Upper lobe of left lung (tissue), 4 donors: ENCODE measurements at regions not wholly inside any gene's neighbourhood (a gene's known extent, or its start where the extent isn't known, plus 50 kb on each side); places are given as distances from the start of the nearest gene placed in this dataset.

Source experiments
- CTCF ChIP-seq, 6 experiments: fragments of 450-650 bp in 4 of 6; fragments of 200-600 bp in 2 of 6; sonication (generic) in 2 of 6; IDR thresholded peaks; one replicate each; pipeline ENCODE4 v1.5.1; 2016 to 2019; ENCODE audit warnings: antibody characterized with exemption in 6 of 6
- POLR2AphosphoS5 ChIP-seq, 2 donors: sonication (generic); formaldehyde crosslinking; IDR thresholded peaks; one replicate each; pipeline ENCODE4 v1.5.1; 2017; ENCODE audit warnings: antibody characterized with exemption in 2 of 2

GRCh38 chr14:40232302-40232701 lies 800.1 kb upstream of the FBXO33 start:
- no peak for TF ChIP-seq CTCF (IDR thresholded peaks at IDR 0.05)
- no peak for TF ChIP-seq POLR2AphosphoS5 (IDR thresholded peaks at IDR 0.05)
